GM12878 (cell line): ENCODE measurements at regions not wholly inside any gene's neighbourhood (a gene's known extent, or its start where the extent isn't known, plus 50 kb on each side); places are given as distances from the start of the nearest gene placed in this dataset.
"Not testable (repeated sequence)": the region's sequence is repeated elsewhere in the genome, so short reads cannot be mapped to it uniquely, and the experiment has no call there.

Experiments used
- ATAC-seq: fragments of 200-7000 bp; cut with Tn5 transposase; 3 replicates; pipeline ENCODE4 v1.9.1; 2020; ENCODE audit warnings: mild to moderate bottlenecking, moderate library complexity
- BruUV-seq: library from RNA; stranded (reverse); fragments of 400-500 nt; replicated peaks from 2 replicates; lab custom pipeline; 2021; lab: Mats Ljungman, UMichigan
- CTCF ChIA-PET: fragments of 300-600 bp; sonication (Branson Sonifier 250); formaldehyde crosslinking; extraction: SDS; loops from one replicate; lab custom pipeline; 2021; ENCODE audit warnings: inconsistent platforms; lab: Yijun Ruan, JAX
- POLR2A ChIA-PET: fragments of 350-600 bp; formaldehyde crosslinking; extraction: SDS; loops from one replicate; lab custom pipeline; 2021; ENCODE audit warnings: inconsistent platforms; lab: Charles Lee
- RAD21 ChIA-PET: fragments of 300-600 bp; sonication (Branson Sonifier 250); formaldehyde crosslinking; loops from one replicate; lab custom pipeline; 2023; ENCODE audit warnings: antibody characterized with exemption; ENCODE audit not compliant: unreplicated experiment; lab: Charles Lee
- SMC1A ChIA-PET: fragments of 300-600 bp; sonication (Branson Sonifier 250); formaldehyde crosslinking; loops from one replicate; lab custom pipeline; 2023; ENCODE audit not compliant: unreplicated experiment, uncharacterized antibody; lab: Charles Lee
- DNase-seq: peaks from one replicate; pipeline ENCODE4 v3.0.0-alpha.2; 2011; ENCODE audit warnings: low read depth, low spot score
- FAIRE-seq: peaks from 3 replicates; lab custom pipeline; 2011; peaks lifted over from hg19 to GRCh38; lab: Jason Lieb, UNC
- H2AFZ ChIP-seq: 2 replicates; pipeline ENCODE4 v1.6.0; 2011; ENCODE audit warnings: low read depth, low read length, control low read depth; ENCODE audit not compliant: control insufficient read depth
- H3K27ac ChIP-seq: 2 replicates; pipeline ENCODE4 v1.5.1; 2011; ENCODE audit warnings: control low read depth; ENCODE audit not compliant: control insufficient read depth, insufficient read depth
- H3K27me3 ChIP-seq, 2 experiments: replicated peaks in 1 of 2; 2 replicates each; pipeline versions ENCODE4 v1.6.0 to v1.6.1; 2011; ENCODE audit warnings: low read length in 1 of 2; ENCODE audit not compliant: control insufficient read depth in 2 of 2, insufficient read depth in 2 of 2
- H3K36me3 ChIP-seq, 2 experiments: 2 replicates each; pipeline ENCODE4 v1.5.1; 2011; ENCODE audit warnings: low read length in 1 of 2; ENCODE audit not compliant: control insufficient read depth in 2 of 2, insufficient read depth in 2 of 2
- H3K4me1 ChIP-seq: 2 replicates; pipeline ENCODE4 v1.6.1; 2011; ENCODE audit warnings: mild to moderate bottlenecking, low read length, moderate library complexity, mixed read lengths; ENCODE audit not compliant: control insufficient read depth, insufficient read depth
- H3K4me2 ChIP-seq: 2 replicates; pipeline ENCODE4 v1.6.0; 2011; ENCODE audit warnings: control low read depth; ENCODE audit not compliant: control insufficient read depth, insufficient read depth
- H3K4me3 ChIP-seq: fragments of 200-600 bp; sonication (generic); 2 replicates; pipeline ENCODE4 v1.5.1; 2016
- H3K79me2 ChIP-seq: 2 replicates; pipeline ENCODE4 v1.6.0; 2011; ENCODE audit warnings: low read length; ENCODE audit not compliant: control insufficient read depth, insufficient read depth
- H3K9ac ChIP-seq: 2 replicates; pipeline ENCODE4 v1.8.0; 2011; ENCODE audit warnings: low read length, control low read depth, mixed read lengths; ENCODE audit not compliant: control insufficient read depth, insufficient read depth
- H3K9me3 ChIP-seq: replicated peaks from 3 replicates; pipeline ENCODE4 v1.5.1; 2011; ENCODE audit warnings: mild to moderate bottlenecking, low read length; ENCODE audit not compliant: control insufficient read depth, insufficient read depth
- H4K20me1 ChIP-seq: 2 replicates; pipeline ENCODE4 v1.6.0; 2011; ENCODE audit not compliant: control insufficient read depth, insufficient read depth
- POU2F2 ChIP-seq: IDR thresholded peaks from 3 replicates; pipeline ENCODE4 v1.6.1; 2011; ENCODE audit warnings: low read depth, mild to moderate bottlenecking, low read length, borderline replicate concordance
- WGBS: methylation state at CpG from one replicate; pipeline ENCODE4 v1.1.6; 2016; ENCODE audit warnings: low lambda C conversion rate; ENCODE audit not compliant: insufficient replicate concordance, insufficient coverage; ENCODE audit errors: missing lambda C conversion rate; 5-methylcytosine and 5-hydroxymethylcytosine counted together
- in situ Hi-C: fragments of 300-500 bp; cut with MboI; formaldehyde crosslinking; loops from 9 replicates; pipeline ENCODE4 v1.14.3; 2018; ENCODE audit warnings: mixed read lengths
- intact Hi-C: fragments of 100-400 bp; cut with micrococcal nuclease; formaldehyde crosslinking; loops from one replicate; pipeline ENCODE4 v1.14.2; 2022; ENCODE audit not compliant: unreplicated experiment

GRCh38 chrX:13952581-13952980 lies 77.1 kb downstream of the GEMIN8 start:
- DNase-seq (no peak), ATAC-seq (no peak; the same call in 2 of the 3 replicates), FAIRE-seq (no peak)
- H3K36me3 ChIP-seq: no peaks in the 10 kb centered on the region
- intact Hi-C loops (no loop called here), in situ Hi-C loops (no loop called here)
- H3K4me1 ChIP-seq: no peaks in the 10 kb centered on the region
- no peak overlapping the region for H3K27ac ChIP-seq
- 37% methylated on average over 5 of the region's 5 CpGs for WGBS
- CTCF ChIA-PET: no interaction called here
- H3K9me3 ChIP-seq: no peaks in the 10 kb centered on the region
- H3K9ac ChIP-seq: no peak overlapping the region
- SMC1A ChIA-PET: no interaction called here
- H3K79me2 ChIP-seq: no peaks in the 10 kb centered on the region
- H4K20me1 ChIP-seq: no peaks in the 10 kb centered on the region
- TF ChIP-seq POU2F2: no peak
- no peaks in the 10 kb centered on the region; a peak in 1 of 4 replicates for H3K27me3 ChIP-seq
- no peak overlapping the region for H3K4me2 ChIP-seq
- H3K4me3 ChIP-seq: no peak overlapping the region
- RAD21 ChIA-PET: no interaction called here
- no TSS peak for BruUV-seq
- no peak overlapping the region for H2AFZ ChIP-seq
- POLR2A ChIA-PET: no interaction called here

- H3K9me3 ChIP-seq, H3K27me3 ChIP-seq, H3K9ac ChIP-seq, H3K4me1 ChIP-seq, BruUV-seq, H3K4me2 ChIP-seq, H3K79me2 ChIP-seq, H2AFZ ChIP-seq, H4K20me1 ChIP-seq, in situ Hi-C loops, CTCF ChIA-PET, FAIRE-seq, RAD21 ChIA-PET, H3K4me3 ChIP-seq, POLR2A ChIA-PET, intact Hi-C loops, DNase-seq, H3K27ac ChIP-seq, H3K36me3 ChIP-seq, SMC1A ChIA-PET, ATAC-seq: not testable (repeated sequence)
- 23% methylated on average over 4 of the region's 6 CpGs for WGBS
Measured at GRCh38 chrX:13946223-13946622, 83.5 kb downstream of the GEMIN8 start.

GRCh38 chrX:13945787-13946186 lies 83.9 kb downstream of the GEMIN8 start:
- CTCF ChIA-PET, SMC1A ChIA-PET, POLR2A ChIA-PET, intact Hi-C loops, H3K4me2 ChIP-seq, FAIRE-seq, ATAC-seq, H4K20me1 ChIP-seq, H3K4me3 ChIP-seq, RAD21 ChIA-PET, H3K27me3 ChIP-seq, BruUV-seq, in situ Hi-C loops, H3K9ac ChIP-seq, H2AFZ ChIP-seq, H3K79me2 ChIP-seq, H3K4me1 ChIP-seq, H3K9me3 ChIP-seq, H3K27ac ChIP-seq, DNase-seq, H3K36me3 ChIP-seq: not testable (repeated sequence)
- 67% methylated on average over 1 of the region's 3 CpGs for WGBS
